Activated CD8-positive, alpha-beta memory T cell treated with anti-CD3 and anti-CD28 coated beads, Interleukin-2, amount 50 U/mL, for 48 hours (primary cell): ENCODE measurements at regions not wholly inside any gene's neighbourhood (a gene's known extent, or its start where the extent isn't known, plus 50 kb on each side); places are given as distances from the start of the nearest gene placed in this dataset.
A peak's percentile ranks its signal among the peaks of the same experiment; 100 is the strongest.
"Not testable (repeated sequence)": the region's sequence is repeated elsewhere in the genome, so short reads cannot be mapped to it uniquely, and the experiment has no call there.

Source experiments
- DNase-seq: peaks from one replicate; pipeline ENCODE4 v3.0.0-alpha.2; 2020

DNA sequence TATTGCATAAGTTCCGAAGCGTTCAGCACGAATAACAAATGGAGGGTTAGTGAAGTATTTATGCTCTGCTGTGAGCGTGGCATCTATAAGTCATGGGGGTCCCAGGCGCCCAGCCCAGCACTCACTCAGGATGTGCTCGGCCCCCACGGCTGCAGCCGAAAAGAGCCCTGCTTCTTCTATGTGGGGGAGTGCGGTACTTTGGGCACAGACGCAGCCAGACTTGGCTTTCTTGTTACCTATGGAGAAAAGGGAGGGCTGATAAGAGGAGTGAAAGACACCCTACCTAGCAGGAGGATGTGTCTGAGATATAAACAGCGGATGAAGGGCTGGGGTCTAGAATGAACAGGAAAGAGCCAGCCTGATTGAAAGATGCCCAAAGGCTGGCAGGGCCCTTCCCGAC lies 51.4 kb downstream of the MRPL36 start:
- DNase-seq = no peak

GRCh38 chr5:1747803-1748085 lies 51.9 kb downstream of the MRPL36 start:
- no peak for DNase-seq

GRCh38 chr5:1747079-1747802 lies 52.4 kb downstream of the MRPL36 start:
- DNase-seq = no peak

DNA sequence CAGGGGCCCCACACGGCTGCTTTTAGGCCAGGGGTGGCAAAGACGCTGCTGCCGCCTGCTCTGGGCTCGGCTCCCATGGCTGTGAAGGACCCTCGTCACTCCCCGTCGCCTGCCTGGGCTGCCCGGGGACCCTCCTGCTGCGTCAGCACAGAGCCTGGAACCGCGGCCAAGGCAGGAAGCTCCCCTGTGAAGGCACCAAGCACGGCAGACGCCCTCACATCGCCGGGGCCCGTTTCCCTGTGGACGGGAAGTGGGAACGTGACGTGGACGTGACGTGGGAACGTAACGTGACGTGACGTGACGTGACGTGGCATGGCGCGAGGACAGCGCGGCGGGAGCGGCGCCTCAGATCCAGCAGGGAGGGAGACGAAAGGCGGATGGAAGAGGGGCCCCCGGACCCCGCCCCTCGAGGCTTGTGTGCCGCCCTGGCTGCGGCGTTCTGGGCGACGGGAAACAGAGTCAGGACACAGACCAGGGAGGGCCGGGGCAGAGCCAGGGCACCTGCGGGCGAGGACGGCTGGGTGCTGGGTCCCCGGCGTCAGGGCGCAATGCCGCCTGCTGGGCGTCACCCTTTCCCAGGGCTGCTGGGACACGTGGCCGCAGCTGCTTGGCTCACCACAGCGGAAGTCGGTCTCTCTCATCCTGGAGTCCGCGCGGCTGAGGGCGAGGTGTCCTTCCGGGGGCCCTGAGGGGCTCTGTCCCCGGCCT lies 53.1 kb downstream of the MRPL36 start:
- DNase-seq = no peak

DNA sequence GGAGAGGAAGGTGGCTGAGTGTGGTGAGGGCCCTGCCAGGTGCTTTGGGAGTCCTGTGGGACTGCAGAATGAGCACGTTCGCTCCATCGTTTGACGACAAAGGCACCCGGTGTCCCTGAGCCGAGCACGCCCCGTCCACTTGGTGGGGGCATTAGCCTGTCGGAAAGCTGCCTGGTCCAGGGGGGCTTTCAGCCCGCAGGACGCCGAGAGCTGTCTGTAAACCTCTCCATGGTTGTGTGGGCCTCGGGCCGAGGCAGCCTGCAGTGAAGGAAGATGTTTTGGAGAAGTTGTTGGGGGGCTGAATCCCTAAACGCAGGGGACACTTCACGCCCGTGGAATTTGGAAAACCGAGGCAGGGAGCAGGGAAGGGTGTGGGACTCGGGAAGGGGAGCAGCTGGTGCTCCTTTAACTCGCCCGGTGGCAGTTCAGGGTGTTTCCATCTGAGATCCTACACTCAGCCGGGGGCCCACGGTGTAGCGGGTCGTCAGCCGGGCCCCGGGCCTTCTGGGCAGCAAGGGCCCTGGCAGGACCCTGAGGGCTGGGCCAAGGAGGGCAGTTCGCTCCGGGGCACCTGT lies 53.8 kb downstream of the MRPL36 start:
- no peak for DNase-seq

DNA sequence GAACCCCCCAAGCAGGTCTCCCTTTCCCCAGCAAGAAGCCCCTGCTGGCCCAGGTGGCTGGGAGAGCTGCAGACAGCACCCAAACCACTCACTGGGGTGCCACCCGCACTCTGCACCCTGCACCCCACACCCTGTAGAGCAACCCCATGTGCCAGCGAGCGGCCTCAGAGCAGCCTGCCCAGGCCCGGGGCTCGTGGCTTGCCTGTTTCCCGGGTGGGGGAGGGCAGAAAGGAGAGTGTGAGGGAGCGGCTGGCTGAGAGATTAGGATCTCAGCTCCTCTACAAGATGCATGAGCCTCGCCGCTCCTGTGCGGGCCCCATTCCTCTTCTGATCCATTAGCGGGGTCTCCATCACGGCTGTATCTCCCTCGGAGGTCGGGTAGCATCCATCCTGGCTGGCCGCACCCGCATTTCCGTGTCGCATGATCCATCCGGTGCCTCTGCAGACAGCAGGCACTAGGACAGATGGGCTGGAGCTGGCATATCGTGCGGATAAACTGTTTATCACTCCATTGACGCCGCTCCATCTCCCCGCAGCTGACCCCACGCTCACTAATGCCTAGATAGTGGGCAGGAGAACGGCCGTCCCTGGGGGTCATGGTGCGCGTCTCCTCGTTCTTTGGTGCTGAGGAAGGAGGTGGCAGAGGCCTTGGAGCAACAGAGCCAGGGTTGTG lies 54.4 kb downstream of the MRPL36 start:
- no peak for DNase-seq

DNA sequence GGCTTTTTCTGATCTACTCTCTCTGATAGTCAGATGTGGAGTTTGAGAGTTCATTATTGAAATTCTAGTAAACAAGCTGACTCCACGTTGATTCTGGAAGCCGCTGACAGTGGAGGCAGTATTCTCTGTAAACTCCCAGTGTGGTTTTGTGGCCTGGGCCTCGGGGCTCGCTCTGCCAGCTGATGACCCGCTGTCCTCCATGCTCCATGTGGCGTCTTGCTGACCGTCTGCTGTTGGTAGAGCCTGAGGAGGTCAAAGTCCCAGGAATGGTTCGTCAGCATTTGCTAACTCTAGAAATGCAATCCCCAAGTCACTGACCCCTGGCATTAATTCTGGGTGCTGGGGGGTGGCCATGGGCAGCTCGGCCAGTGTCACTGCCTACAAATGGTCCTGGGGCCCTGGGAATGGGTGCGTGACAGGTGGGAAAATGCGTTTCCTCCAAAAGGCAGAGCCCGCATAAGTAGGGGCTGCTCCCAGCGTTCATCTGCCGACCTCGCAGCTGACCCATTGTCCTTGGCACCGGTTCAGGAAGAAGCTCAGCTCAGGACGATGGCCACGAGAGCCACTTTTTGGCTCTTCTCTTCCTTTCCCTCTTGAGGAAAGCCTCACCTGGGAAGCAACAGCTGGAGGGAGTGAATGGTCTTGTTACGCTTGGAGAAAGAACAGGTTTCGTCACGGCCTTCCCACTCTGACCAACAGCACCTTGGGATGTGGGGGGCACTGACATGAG lies 55.1 kb downstream of the MRPL36 start:
- no peak for DNase-seq

DNA sequence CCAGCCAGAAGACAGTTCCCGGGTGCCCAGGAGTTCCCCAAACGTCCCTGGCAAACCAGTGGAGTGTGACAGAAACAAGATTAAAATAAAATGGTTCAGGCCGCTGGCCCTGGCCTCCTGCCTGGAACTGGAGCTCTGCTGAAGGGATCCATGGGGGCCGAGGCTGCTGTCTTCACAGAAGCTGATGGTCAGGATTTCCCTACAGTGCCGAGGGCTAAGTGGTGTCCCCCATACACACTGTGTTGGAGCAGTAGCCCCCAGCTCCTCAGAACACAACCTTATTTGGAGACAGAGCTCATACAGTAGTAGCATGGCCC lies 55.9 kb downstream of the MRPL36 start:
- peak; percentile 23 for DNase-seq

DNA sequence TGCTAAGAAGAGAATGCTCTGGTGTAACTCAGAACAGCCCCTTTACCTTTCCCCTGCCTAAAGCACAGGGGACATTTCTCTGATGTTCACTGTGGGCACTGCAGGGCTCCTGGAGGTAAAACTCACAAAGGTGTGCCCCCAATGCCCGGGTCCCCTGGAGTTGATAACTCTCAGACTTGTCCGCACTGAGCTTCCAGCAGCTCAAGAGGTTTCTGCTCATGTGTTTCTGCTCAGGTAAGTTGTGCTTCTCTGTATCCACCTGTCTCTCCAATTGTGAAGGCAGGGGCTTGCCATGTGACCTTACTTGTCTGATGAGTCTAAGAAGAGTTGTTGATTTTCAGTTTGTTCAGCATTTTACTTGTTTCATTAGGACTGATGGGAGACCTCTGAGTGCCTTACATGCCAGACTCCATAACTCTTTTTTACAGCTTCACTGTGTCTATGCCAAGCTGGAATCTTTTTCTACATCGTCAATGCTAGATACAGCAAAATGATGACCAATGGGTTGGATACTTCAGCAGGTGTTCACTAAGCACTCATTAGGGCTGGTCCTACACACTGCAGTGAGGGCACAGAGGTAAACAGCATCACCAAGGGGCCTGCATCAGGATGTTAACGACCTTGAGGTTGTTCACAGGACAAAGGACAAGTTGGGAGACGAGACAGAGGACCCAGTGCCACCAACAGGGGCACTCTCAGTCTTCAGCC lies 56.4 kb downstream of the MRPL36 start:
- DNase-seq = peak; percentile 0

DNA sequence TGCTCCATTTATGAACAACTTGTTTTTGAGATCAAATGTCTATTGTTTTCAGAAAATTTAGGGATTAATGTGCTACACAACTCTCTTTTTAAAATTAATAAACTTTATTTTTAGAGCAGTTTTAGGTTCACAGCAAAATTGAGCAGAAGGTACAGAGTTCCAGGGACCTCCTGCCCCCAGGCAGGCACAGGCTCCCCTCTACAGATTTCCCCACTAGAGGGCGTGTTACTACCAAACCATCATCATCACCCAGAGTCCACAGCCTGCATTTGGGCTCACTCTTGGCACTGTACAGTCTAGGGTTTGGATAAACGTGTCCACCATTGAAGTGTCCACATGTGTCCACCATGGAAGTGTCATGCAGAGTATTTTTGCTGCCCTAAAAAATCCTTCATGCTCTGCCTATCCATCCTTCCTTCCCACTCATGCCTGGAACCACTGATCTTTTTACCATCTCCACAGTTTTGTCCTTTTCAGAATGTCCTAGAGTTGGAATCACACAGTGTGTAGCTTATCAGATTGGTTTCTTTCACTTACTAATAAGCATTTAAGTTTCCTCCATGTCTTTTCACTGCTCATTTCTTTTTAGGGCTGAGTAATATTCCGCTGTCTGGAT lies 61.7 kb downstream of the MRPL36 start:
- DNase-seq = peak; percentile 64

DNA sequence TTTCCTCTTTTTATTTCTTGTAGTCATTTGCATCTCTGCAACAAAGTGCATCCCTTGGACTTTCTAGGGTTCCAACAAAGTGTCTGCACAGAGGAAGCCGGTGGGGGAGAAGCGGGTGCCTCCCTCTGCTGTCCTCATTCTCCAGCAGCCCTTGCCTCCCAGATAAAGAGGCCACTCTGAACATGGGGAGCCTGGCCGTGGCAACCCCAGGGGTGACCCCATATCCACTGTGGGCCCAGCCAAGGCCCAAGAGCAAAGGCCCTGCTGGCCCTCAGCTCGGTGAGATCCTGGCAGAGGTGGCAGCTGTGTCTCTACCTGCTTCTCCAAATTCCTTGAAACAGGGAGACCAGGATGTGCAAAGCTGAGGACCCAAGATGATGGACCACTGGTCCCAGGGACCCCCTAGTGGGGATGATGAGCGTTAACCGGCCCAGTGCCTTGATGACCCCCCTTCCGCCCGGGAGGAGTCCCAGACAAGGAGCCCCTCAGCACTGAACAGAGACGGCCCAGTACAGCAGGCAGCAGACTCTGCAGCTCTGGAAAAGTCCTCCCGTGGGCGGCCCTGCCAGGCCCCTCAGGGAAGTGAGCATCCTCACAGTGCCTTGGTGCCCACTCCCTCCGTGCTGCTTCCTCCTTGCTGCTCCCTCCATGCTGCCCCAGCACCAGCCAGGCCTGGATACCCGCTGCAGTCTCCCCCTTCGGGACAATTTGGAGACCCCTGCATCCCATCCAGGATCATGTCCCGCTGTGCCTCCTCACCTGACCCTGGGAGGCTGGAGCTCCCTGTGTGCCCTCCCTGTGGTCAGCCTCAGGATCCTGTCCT lies 62.5 kb downstream of the MRPL36 start:
- DNase-seq = peak; percentile 47

- DNase-seq = peak; percentile 17
Observed at GRCh38 chr5:1736065-1736464, 63.6 kb downstream of the MRPL36 start.

- peak; percentile 33 for DNase-seq
Observed at GRCh38 chr5:1735320-1735970, 64.2 kb downstream of the MRPL36 start.

- DNase-seq = peak; percentile 41
Observed at GRCh38 chr5:1734908-1735289, 64.7 kb downstream of the MRPL36 start.

GRCh38 chr5:1734271-1734907 lies 65.2 kb downstream of the MRPL36 start:
- DNase-seq = peak; percentile 44

DNA sequence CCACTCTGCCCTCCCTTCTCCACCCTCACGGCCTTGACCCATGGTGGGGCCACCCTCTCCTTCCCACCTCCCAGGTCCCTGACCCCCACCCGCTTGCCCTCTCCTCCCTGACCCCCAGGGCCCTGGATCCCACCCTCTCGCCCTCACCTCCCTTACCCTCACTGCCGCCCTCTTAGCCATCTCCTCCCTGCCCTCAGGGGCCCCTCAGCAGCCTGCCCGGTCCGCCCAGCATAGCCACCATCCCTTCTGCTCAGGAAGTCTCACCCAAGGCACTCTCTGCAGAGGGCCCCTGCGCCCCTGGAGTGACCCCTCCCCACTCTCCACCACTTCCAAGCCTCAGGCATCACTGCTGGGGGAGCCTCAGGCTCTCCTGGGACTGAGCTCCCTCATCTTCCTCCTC lies 66.3 kb downstream of the MRPL36 start:
- DNase-seq = peak; percentile 23

DNA sequence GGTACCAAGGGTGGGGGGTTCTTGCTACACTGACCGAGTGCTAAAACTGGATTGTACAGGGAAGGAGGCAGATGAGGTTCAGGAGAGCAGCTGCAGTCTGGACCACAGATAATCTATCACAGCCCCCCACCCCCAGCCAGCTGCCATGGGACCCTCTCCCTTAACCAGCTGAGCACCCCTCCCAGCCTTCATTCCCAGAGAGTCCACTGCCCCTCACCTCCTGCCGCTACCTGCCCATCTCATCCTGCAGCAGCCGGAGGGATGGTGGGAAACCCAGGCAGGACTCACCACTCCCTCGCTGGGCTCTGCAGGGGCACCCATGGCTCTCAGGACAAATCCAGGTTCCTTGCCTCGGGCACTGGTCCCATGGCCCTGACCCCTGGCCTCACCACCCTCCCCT lies 66.7 kb downstream of the MRPL36 start:
- peak; percentile 30 for DNase-seq

DNA sequence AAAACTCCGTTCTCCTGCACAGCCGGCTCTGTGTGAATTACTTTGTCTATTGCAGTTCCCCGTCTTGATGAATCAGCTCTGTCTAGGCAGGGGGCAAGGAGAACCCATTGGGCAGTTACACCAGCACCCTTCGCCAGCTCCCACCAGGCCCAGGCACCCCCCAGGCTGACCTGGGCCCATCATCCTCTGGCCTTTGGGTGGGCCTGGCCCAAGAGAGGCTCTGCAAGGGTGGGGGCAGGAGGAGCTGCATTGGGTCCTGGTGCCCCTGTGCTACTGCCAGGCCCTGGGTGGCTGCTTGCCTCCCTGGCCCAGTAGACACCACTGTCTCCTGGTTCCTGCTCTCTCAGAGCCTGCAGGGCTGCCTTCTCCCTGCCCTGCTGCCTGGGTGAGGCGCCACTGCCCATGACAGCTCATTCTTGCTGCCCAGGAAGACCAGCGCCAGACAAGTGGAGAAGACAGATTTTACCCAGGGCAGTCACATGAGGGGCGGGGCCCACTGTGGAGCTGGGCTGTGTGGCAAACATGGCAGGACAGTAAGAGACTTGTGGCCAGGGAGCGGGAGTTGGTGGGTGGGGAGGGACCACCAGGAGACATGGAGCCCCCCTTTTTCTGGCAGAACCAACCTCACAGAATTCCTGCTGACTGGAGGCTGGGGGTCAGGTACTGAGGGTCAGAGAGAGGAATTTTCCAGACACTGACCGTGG lies 67.2 kb downstream of the MRPL36 start:
- DNase-seq = peak; percentile 38

GRCh38 chr5:1731855-1732237 lies 67.8 kb downstream of the MRPL36 start:
- DNase-seq = not testable (repeated sequence)
